ENCODE measurements at regions not wholly inside any gene's neighbourhood (a gene's known extent, or its start where the extent isn't known, plus 50 kb on each side); places are given as distances from the start of the nearest gene placed in this dataset.

GRCh38 chr12:58801986-58802385 lies 118.3 kb downstream of the LRIG3 start:
- ATAC-seq (no peak), DNase-seq (no peak)
- Mint-ChIP-seq H3K27me3 (no peaks in the 10 kb centered on the region), H3K27ac (no peak overlapping the region), H3K4me1 (ENCODE audit: low read depth) (no peaks in the 10 kb centered on the region), H3K9me3 (peaks cover 10% of the 10 kb centered on the region), H3K4me3 (no peak overlapping the region), H3K36me3 (ENCODE audit: low read depth) (no peaks in the 10 kb centered on the region)
- ChIA-PET POLR2A (no interaction called here), CTCF (no interaction called here)
- TF ChIP-seq, protein P1, sequence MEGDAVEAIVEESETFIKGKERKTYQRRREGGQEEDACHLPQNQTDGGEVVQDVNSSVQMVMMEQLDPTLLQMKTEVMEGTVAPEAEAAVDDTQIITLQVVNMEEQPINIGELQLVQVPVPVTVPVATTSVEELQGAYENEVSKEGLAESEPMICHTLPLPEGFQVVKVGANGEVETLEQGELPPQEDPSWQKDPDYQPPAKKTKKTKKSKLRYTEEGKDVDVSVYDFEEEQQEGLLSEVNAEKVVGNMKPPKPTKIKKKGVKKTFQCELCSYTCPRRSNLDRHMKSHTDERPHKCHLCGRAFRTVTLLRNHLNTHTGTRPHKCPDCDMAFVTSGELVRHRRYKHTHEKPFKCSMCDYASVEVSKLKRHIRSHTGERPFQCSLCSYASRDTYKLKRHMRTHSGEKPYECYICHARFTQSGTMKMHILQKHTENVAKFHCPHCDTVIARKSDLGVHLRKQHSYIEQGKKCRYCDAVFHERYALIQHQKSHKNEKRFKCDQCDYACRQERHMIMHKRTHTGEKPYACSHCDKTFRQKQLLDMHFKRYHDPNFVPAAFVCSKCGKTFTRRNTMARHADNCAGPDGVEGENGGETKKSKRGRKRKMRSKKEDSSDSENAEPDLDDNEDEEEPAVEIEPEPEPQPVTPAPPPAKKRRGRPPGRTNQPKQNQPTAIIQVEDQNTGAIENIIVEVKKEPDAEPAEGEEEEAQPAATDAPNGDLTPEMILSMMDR (IDR thresholded peaks at IDR 0.05): no peak
- intact Hi-C loops (cut with micrococcal nuclease): no loop called here

DNA sequence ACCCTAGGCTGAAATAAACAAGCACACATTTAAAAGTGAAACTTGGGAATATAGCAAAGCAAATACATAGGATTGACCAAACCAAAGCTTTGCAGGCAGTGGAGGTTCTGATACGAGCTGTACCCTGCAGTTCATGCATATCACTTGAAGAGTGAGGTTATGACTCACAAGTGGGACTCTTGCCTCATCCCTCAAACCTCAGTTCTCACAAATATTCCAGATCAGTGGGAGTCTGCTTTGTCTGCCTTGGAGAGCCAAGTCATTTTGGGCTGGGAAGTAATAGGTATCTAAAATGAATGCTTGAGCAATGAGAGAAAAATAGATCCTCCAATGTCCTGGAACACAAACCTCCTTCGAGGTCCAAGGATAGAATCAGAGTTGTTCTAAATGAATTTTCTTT lies 116.4 kb downstream of the LRIG3 start:
- CTCF ChIA-PET: no interaction called here
- H3K27me3 Mint-ChIP-seq: no peaks in the 10 kb centered on the region
- no peaks in the 10 kb centered on the region for H3K36me3 Mint-ChIP-seq (ENCODE audit: low read depth)
- TF ChIP-seq, protein P1 (IDR thresholded peaks at IDR 0.05): no peak
- no peak for ATAC-seq
- intact Hi-C loops (cut with micrococcal nuclease): no loop called here
- POLR2A ChIA-PET: no interaction called here
- peaks cover 5% of the 10 kb centered on the region for H3K9me3 Mint-ChIP-seq
- DNase-seq: no peak
- no peak overlapping the region for H3K27ac Mint-ChIP-seq
- H3K4me1 Mint-ChIP-seq (ENCODE audit: low read depth): no peaks in the 10 kb centered on the region
- no peak overlapping the region for H3K4me3 Mint-ChIP-seq

DNA sequence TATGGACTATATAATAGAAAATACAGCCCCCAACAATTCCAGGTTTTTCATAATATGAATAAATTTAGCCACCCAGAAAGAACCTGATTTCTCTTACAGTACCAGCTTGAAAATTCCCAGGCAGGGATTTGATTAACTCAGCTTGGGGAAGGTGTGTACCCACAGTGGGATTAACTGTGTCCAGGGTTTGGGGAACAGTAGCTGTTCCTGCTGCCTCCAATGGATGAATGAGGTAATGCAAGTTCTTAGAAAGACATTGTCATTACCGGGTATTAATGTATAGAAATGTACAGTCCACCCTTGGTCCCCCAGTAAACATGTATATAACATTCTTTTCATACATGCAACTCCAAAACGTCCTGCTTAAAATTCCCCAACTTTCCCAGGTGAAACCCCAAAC lies 115.6 kb downstream of the LRIG3 start:
- Mint-ChIP-seq H3K9me3 (peaks cover 5% of the 10 kb centered on the region), H3K27me3 (no peaks in the 10 kb centered on the region), H3K4me1 (ENCODE audit: low read depth) (no peaks in the 10 kb centered on the region), H3K36me3 (ENCODE audit: low read depth) (no peaks in the 10 kb centered on the region), H3K27ac (no peak overlapping the region), H3K4me3 (no peak overlapping the region)
- ATAC-seq (no peak), DNase-seq (no peak)
- CTCF ChIA-PET: no interaction called here
- intact Hi-C loops (cut with micrococcal nuclease): no loop called here
- TF ChIP-seq, protein P1 (IDR thresholded peaks at IDR 0.05): peak; percentile 38
- POLR2A ChIA-PET: no interaction called here

- Mint-ChIP-seq H3K9me3 (peaks cover 2% of the 10 kb centered on the region), H3K36me3 (ENCODE audit: low read depth) (no peaks in the 10 kb centered on the region), H3K4me1 (ENCODE audit: low read depth) (no peaks in the 10 kb centered on the region), H3K27me3 (no peaks in the 10 kb centered on the region), H3K4me3 (no peak overlapping the region), H3K27ac (no peak overlapping the region)
- TF ChIP-seq, protein P1 (IDR thresholded peaks at IDR 0.05): no peak
- DNase-seq (no peak), ATAC-seq (no peak)
- ChIA-PET POLR2A (no interaction called here), CTCF (no interaction called here)
- intact Hi-C loops (cut with micrococcal nuclease): no loop called here
Measured at GRCh38 chr12:58809064-58809607, 111.2 kb downstream of the LRIG3 start.

DNA sequence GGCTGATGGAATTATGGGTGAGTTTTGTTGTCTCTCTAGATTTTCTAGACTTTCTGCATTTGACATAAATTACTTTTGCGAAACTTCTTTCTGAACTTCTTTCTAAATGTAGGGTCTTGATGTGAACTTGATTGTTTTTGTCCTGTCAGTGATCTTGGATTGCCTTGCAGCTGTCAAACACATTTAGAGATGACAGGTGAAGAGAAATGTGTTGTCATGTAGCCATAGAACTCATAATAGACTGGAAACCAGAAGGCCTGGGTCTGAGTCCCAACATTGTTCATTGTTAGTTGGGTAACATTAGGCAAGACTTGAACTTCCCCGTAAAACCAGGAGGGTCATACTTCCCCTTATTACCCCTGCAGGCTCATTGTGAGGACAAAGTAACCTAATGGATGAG lies 109.0 kb downstream of the LRIG3 start:
- ChIA-PET CTCF (no interaction called here), POLR2A (no interaction called here)
- ATAC-seq: no peak
- TF ChIP-seq, protein P1 (IDR thresholded peaks at IDR 0.05): no peak
- no peaks in the 10 kb centered on the region for H3K36me3 Mint-ChIP-seq (ENCODE audit: low read depth)
- H3K4me1 Mint-ChIP-seq (ENCODE audit: low read depth): no peaks in the 10 kb centered on the region
- no peaks in the 10 kb centered on the region for H3K27me3 Mint-ChIP-seq
- intact Hi-C loops (cut with micrococcal nuclease): no loop called here
- H3K27ac Mint-ChIP-seq: no peak overlapping the region
- no peak for DNase-seq
- peaks cover 2% of the 10 kb centered on the region for H3K9me3 Mint-ChIP-seq
- H3K4me3 Mint-ChIP-seq: no peak overlapping the region
